ENCODE measurements at regions not wholly inside any gene's neighbourhood (a gene's known extent, or its start where the extent isn't known, plus 50 kb on each side); places are given as distances from the start of the nearest gene placed in this dataset.

GRCh38 chr20:54872440-54872839 lies 397.0 kb downstream of the DOK5 start:
- TF ChIP-seq CTCF (IDR thresholded peaks at IDR 0.05; ENCODE audit: borderline replicate concordance, insufficient read depth, low read depth, low read length) = no peak
- H3K4me3 ChIP-seq (ENCODE audit: low read depth, low read length) = no peak overlapping the region

- H3K4me3 ChIP-seq (ENCODE audit: low read depth, low read length) = no peak overlapping the region
- TF ChIP-seq CTCF (IDR thresholded peaks at IDR 0.05; ENCODE audit: borderline replicate concordance, insufficient read depth, low read depth, low read length) = no peak
Observed at GRCh38 chr20:54869765-54870164, 394.4 kb downstream of the DOK5 start.

- no peak overlapping the region for H3K4me3 ChIP-seq (ENCODE audit: low read depth, low read length)
- TF ChIP-seq CTCF (IDR thresholded peaks at IDR 0.05; ENCODE audit: borderline replicate concordance, insufficient read depth, low read depth, low read length) = no peak
Observed at GRCh38 chr20:54865273-54865672, 389.9 kb downstream of the DOK5 start.

GRCh38 chr20:54860716-54861115 lies 385.3 kb downstream of the DOK5 start:
- no peak overlapping the region for H3K4me3 ChIP-seq (ENCODE audit: low read depth, low read length)
- TF ChIP-seq CTCF (IDR thresholded peaks at IDR 0.05; ENCODE audit: borderline replicate concordance, insufficient read depth, low read depth, low read length) = no peak

- no peak for TF ChIP-seq CTCF (IDR thresholded peaks at IDR 0.05; ENCODE audit: borderline replicate concordance, insufficient read depth, low read depth, low read length)
- H3K4me3 ChIP-seq (ENCODE audit: low read depth, low read length) = no peak overlapping the region
Observed at GRCh38 chr20:54856202-54856601, 380.8 kb downstream of the DOK5 start.

GRCh38 chr20:54849741-54850140 lies 374.3 kb downstream of the DOK5 start:
- H3K4me3 ChIP-seq (ENCODE audit: low read depth, low read length) = no peak overlapping the region
- TF ChIP-seq CTCF (IDR thresholded peaks at IDR 0.05; ENCODE audit: borderline replicate concordance, insufficient read depth, low read depth, low read length) = no peak

- no peak for TF ChIP-seq CTCF (IDR thresholded peaks at IDR 0.05; ENCODE audit: borderline replicate concordance, insufficient read depth, low read depth, low read length)
- no peak overlapping the region for H3K4me3 ChIP-seq (ENCODE audit: low read depth, low read length)
Observed at GRCh38 chr20:54848984-54849538, 373.7 kb downstream of the DOK5 start.
